ENCODE measurements at regions not wholly inside any gene's neighbourhood (a gene's known extent, or its start where the extent isn't known, plus 50 kb on each side); places are given as distances from the start of the nearest gene placed in this dataset.

- Histone ChIP-seq H3F3A (ENCODE audit: insufficient read depth, low read depth) (no peaks in the 10 kb centered on the region), H3K79me2 (ENCODE audit: low read depth) (no peaks in the 10 kb centered on the region), H3K27me3 (ENCODE audit: insufficient read depth, low read depth) (no peaks in the 10 kb centered on the region), H3K9me3 (ENCODE audit: insufficient read depth, low read depth) (0 out of 2 replicates have a peak, but pooled peaks cover 4% of the 10 kb centered on the region), H3K4me3 (no peak overlapping the region), H2AFZ (no peak overlapping the region), H3K4me1 (replicated peaks; ENCODE audit: insufficient read depth) (no peaks in the 10 kb centered on the region), H3K4me2 (no peak overlapping the region), H3K36me3 (ENCODE audit: low read depth) (no peaks in the 10 kb centered on the region), H4K20me1 (ENCODE audit: insufficient read depth) (no peaks in the 10 kb centered on the region), H3K27ac (no peak overlapping the region), H3K9me2 (ENCODE audit: insufficient read depth) (no peaks in the 10 kb centered on the region)
- ChIA-PET POLR2A (ENCODE audit: unreplicated experiment) (no interaction called here), CTCF (no interaction called here)
- BruUV-seq (replicated peaks): no TSS peak
- no peak for DNase-seq
- intact Hi-C loops (cut with micrococcal nuclease; ENCODE audit: unreplicated experiment): no loop called here
- no peak for TF ChIP-seq EZH2 (IDR thresholded peaks at IDR 0.05; ENCODE audit: low read depth)
- TF ChIP-seq CTCF (conservative IDR thresholded peaks at IDR 0.05): no peak
Measured at GRCh38 chr6:63425493-63425892, 105.7 kb upstream of the LGSN start.

GRCh38 chr6:63426844-63427243 is 107.1 kb upstream of the LGSN start:
- no peaks in the 10 kb centered on the region for H3K27me3 ChIP-seq (ENCODE audit: insufficient read depth, low read depth)
- H3K36me3 ChIP-seq (ENCODE audit: low read depth): no peaks in the 10 kb centered on the region
- H3K9me3 ChIP-seq (ENCODE audit: insufficient read depth, low read depth): 0 out of 2 replicates have a peak, but pooled peaks cover 4% of the 10 kb centered on the region
- no TSS peak for BruUV-seq (replicated peaks)
- TF ChIP-seq EZH2 (IDR thresholded peaks at IDR 0.05; ENCODE audit: low read depth) (no peak), CTCF (conservative IDR thresholded peaks at IDR 0.05) (no peak)
- no peaks in the 10 kb centered on the region for H3K9me2 ChIP-seq (ENCODE audit: insufficient read depth)
- intact Hi-C loops (cut with micrococcal nuclease; ENCODE audit: unreplicated experiment): no loop called here
- H2AFZ ChIP-seq: no peak overlapping the region
- H3K4me1 ChIP-seq (replicated peaks; ENCODE audit: insufficient read depth): no peaks in the 10 kb centered on the region
- H3F3A ChIP-seq (ENCODE audit: insufficient read depth, low read depth): no peaks in the 10 kb centered on the region
- H3K4me2 ChIP-seq: no peak overlapping the region
- DNase-seq: no peak
- CTCF ChIA-PET: no interaction called here
- POLR2A ChIA-PET (ENCODE audit: unreplicated experiment): no interaction called here
- no peaks in the 10 kb centered on the region for H4K20me1 ChIP-seq (ENCODE audit: insufficient read depth)
- H3K79me2 ChIP-seq (ENCODE audit: low read depth): no peaks in the 10 kb centered on the region
- no peak overlapping the region for H3K27ac ChIP-seq
- H3K4me3 ChIP-seq: no peak overlapping the region

- H3K9me2 ChIP-seq (ENCODE audit: insufficient read depth): no peaks in the 10 kb centered on the region
- intact Hi-C loops (cut with micrococcal nuclease; ENCODE audit: unreplicated experiment): no loop called here
- H3K4me1 ChIP-seq (replicated peaks; ENCODE audit: insufficient read depth): no peaks in the 10 kb centered on the region
- H3K27me3 ChIP-seq (ENCODE audit: insufficient read depth, low read depth): no peaks in the 10 kb centered on the region
- CTCF ChIA-PET: no interaction called here
- no peaks in the 10 kb centered on the region for H3F3A ChIP-seq (ENCODE audit: insufficient read depth, low read depth)
- no peak overlapping the region for H2AFZ ChIP-seq
- BruUV-seq (replicated peaks): no TSS peak
- H3K9me3 ChIP-seq (ENCODE audit: insufficient read depth, low read depth): 0 out of 2 replicates have a peak, but pooled peaks cover 2% of the 10 kb centered on the region
- H3K4me3 ChIP-seq: no peak overlapping the region
- no peak for DNase-seq
- TF ChIP-seq EZH2 (IDR thresholded peaks at IDR 0.05; ENCODE audit: low read depth) (no peak), CTCF (conservative IDR thresholded peaks at IDR 0.05) (no peak)
- no peaks in the 10 kb centered on the region for H3K79me2 ChIP-seq (ENCODE audit: low read depth)
- POLR2A ChIA-PET (ENCODE audit: unreplicated experiment): no interaction called here
- H3K36me3 ChIP-seq (ENCODE audit: low read depth): no peaks in the 10 kb centered on the region
- no peaks in the 10 kb centered on the region for H4K20me1 ChIP-seq (ENCODE audit: insufficient read depth)
- H3K4me2 ChIP-seq: no peak overlapping the region
- no peak overlapping the region for H3K27ac ChIP-seq
Measured at GRCh38 chr6:63427951-63428350, 108.2 kb upstream of the LGSN start.
